T1000 (cell line): ENCODE measurements at regions not wholly inside any gene's neighbourhood (a gene's known extent, or its start where the extent isn't known, plus 50 kb on each side); places are given as distances from the start of the nearest gene placed in this dataset.
A peak's percentile ranks its signal among the peaks of the same experiment; 100 is the strongest.
"Not testable (repeated sequence)": the region's sequence is repeated elsewhere in the genome, so short reads cannot be mapped to it uniquely, and the experiment has no call there.

Experiments
- DNase-seq: peaks from one replicate; lab custom pipeline; 2025; ENCODE audit warnings: mixed read lengths; lab: John Stamatoyannopoulos, UW

DNA sequence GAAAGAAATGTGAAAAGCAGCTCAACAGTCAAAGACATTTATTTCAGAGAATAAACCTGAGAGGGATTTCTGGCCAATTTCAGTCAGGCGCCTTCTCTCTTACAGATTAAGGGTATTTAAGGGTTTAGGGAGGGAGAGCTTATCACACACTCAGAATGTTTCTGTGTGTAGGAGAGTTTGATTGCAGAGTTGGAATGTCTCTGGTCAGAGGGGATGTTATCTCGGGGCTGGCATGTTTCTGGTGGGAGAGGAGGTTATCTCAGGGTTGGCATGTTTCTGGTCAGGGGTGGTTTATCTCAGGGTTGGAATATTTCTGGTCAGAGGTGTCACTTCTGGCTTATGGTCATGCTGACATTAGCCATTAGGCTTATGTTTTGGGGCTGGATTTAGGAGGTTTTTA lies 1920.5 kb upstream of the PCDH7 start:
- no peak for DNase-seq

DNA sequence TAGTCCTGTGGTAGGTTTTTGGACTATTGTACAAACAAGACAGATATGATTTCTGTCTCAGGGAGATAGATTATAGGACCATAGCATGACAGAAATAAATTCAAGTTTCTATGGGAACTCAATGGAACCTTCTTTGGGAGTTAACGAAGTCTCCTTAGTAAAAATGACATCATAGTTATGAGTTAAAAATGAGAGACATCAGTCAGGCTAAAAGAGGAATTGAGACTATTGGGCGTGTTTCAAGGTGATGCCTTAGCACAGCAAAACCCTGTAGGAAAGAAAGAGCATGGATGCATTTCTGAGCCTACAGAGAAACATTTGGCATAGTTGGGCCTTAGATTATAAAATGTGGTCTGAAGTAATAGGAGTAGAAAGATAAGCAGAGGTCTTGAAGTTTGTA lies 1909.1 kb upstream of the PCDH7 start:
- DNase-seq, result no peak

GRCh38 chr4:28822163-28822562 lies 1898.0 kb upstream of the PCDH7 start:
- no peak for DNase-seq

GRCh38 chr4:28827866-28828265 lies 1892.3 kb upstream of the PCDH7 start:
- no peak for DNase-seq

GRCh38 chr4:28831867-28832266 lies 1888.3 kb upstream of the PCDH7 start:
- no peak for DNase-seq

DNA sequence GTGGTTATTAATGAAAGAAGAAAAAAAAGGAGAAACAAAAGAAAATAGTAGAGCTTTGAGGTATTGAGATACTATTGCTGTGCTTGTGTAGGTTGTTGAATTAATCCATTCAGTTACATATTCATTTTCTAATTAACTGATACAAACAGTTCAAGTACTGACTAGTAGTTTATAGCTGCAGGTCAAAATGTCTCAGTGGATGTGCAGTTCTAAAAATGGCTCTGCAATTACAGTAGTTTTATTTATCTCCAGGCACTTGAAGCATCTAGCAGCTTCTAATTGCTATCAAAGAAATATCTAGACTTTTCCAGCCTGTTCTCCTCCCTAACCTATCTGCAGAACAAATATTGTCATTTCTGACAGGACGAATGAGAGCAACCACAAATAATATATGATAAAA lies 1887.7 kb upstream of the PCDH7 start:
- DNase-seq, result no peak

DNA sequence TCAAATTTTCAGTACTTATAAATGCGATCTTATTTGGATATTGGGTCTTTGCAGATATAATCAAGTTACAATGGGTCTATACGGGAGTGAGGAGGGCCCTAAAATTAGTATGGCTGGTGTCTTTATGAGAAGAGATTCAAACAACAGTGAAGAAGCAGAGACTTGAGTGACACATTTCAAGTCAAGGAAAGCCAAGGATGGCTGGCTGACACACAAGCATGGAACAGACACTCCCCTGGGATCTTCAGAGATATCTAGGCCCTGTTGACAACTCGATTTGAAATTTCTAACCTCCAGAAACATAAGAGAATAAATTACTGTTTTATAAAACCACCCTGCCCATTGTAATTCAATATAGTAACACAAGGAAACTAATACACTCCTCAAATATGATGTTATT lies 1886.0 kb upstream of the PCDH7 start:
- no peak for DNase-seq

- no peak for DNase-seq
These were observed 1884.7 kb upstream of the PCDH7 start for GRCh38 chr4:28835501-28835900.

DNA sequence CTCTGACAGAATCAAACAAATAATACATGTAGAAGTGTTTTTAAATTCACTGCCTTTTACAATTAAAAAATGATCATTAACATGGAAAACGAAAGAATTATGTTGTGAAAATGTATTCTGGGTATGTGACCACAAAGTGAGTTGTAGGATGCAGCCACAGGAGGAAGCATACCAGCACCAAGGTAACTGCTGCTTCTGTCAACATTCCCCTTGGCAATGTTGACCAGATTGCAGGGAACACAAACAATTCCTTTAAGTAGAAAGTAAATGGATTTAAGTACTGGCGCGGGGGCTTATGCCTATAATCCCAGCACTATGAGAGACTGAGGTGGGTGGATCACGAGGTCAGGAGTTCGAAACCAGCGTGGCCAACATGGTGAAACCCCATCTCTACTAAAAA lies 1877.9 kb upstream of the PCDH7 start:
- no peak for DNase-seq

DNA sequence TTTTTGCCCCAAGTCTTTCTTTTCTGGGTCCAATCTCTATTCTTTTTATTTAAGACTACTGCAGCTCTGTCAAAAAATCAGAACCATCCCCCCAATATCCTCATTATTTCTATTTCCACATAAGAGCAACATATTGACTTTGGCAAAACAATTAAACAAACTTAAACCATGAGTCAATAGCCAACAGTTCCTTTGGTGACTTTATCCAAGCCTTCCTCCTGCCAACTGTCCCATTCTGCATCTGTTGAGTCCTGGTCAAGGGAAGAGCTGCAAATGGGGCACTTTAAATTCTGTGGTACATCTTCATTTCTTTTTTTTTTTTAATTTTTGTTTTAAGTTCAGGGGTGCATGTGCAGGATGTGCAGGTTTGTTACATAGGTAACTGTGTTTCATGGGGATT lies 1875.0 kb upstream of the PCDH7 start:
- DNase-seq, result no peak

- not testable (repeated sequence) for DNase-seq
These were observed 1863.1 kb upstream of the PCDH7 start for GRCh38 chr4:28857028-28857427.

DNA sequence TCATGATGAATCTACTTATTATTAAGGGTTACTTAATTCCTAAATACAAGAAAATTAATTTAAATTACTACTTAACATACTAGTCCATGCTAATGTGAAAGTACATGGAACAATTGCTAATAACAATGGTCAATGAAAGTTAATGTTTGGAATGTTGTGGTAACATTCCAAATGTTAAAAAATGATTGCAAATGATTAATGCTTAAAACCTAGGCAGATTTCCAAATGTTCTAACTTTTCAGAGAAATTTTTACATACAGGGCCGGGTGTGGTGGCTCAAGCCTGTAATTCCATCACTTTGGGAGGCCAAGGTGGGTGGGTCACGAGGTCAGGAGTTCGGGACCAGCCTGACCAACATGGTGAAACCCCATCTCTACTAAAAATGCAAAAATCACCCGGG lies 1851.3 kb upstream of the PCDH7 start:
- DNase-seq, result no peak

DNA sequence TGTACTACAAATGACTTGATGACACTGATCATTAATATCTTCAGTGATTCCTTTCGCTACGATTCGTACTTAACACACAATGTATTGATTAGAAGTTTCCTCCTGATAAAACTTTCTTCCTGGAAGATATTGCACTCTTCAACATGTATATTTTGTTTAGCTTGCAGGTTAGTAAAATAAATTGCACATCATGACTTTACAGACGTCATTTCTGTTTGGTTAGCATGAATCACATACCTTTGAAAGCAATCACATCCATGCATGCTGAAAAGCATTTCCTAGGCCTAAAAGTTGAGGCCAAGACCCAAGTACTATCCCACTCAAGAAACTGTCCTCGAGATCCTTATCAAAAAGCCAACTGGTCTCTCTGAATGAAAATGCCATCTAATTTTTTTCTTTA lies 1841.0 kb upstream of the PCDH7 start:
- DNase-seq, result no peak

- DNase-seq, result no peak
These were observed 1840.3 kb upstream of the PCDH7 start for GRCh38 chr4:28879900-28880299.

- DNase-seq, result no peak
These were observed 1837.0 kb upstream of the PCDH7 start for GRCh38 chr4:28883211-28883610.

GRCh38 chr4:28886934-28887333 lies 1833.2 kb upstream of the PCDH7 start:
- peak; percentile 34 for DNase-seq

GRCh38 chr4:28890949-28891775 lies 1829.0 kb upstream of the PCDH7 start:
- no peak for DNase-seq

- DNase-seq, result no peak
These were observed 1806.7 kb upstream of the PCDH7 start for GRCh38 chr4:28913466-28913865.

- no peak for DNase-seq
These were observed 1803.6 kb upstream of the PCDH7 start for GRCh38 chr4:28916585-28916984.

GRCh38 chr4:28918871-28919270 lies 1801.3 kb upstream of the PCDH7 start:
- DNase-seq, result no peak

DNA sequence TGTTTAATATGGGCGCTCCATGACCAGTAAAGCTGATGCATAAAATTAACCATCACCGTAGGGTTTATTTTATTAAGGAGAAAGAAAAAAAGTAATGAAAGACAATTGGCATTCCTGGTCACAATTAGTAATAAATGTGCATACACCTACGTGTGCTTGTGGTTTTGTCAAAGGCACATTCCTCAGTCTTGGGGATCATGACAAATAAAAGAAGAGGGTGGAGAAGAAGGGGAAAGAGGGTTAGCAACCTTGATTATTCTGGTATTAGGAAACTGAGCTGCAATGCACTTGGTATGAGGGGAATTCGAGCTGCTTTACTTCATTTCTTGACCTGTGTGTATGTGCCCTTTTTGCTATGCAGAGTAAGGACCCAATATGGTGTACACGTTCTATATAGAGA lies 1798.3 kb upstream of the PCDH7 start:
- DNase-seq, result no peak

GRCh38 chr4:28926156-28926555 lies 1794.0 kb upstream of the PCDH7 start:
- no peak for DNase-seq

- DNase-seq, result no peak
These were observed 1777.5 kb upstream of the PCDH7 start for GRCh38 chr4:28942631-28943030.

DNA sequence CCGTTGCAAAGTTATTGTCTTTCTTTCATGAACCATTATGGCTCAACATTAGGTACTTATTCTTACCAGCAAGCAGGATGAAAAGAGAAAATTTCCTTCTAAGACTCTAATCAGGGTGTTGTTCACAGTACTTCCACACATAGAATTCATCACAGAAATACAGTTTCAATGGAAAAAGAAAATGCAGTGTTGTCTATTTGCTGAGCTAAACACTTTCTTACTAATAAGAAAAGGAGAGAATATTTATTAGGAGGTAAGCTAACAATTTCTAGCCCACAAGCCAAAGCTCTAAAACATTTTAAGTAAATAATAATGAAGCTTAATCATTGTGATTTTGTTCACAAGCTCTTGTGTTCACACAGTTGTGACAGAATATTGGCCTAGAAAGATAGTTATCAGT lies 1772.8 kb upstream of the PCDH7 start:
- DNase-seq, result no peak
